T-cell (primary cell): ENCODE measurements at regions not wholly inside any gene's neighbourhood (a gene's known extent, or its start where the extent isn't known, plus 50 kb on each side); places are given as distances from the start of the nearest gene placed in this dataset.

Source experiments
- ATAC-seq, 4 experiments: fragments of 200-7000 bp in 3 of 4; fragments of 150-1000 bp in 1 of 4; cut with Tn5 transposase; replicated peaks in 1 of 4; 1 replicate in 3 of 4; 2 replicates in 1 of 4; pipeline ENCODE4 v1.10.0; 2021; ENCODE audit warnings: moderate library complexity in 3 of 4, mild to moderate bottlenecking in 2 of 4, moderate number of reproducible peaks in 1 of 4
- CTCF ChIA-PET, 2 donors: fragments of 300-600 bp; sonication (Branson Sonifier 250); formaldehyde crosslinking; loops; one replicate each; lab custom pipeline; 2022; ENCODE audit warnings: antibody characterized with exemption in 2 of 2; lab: Charles Lee
- POLR2A ChIA-PET, 2 donors: fragments of 300-600 bp; sonication (Branson Sonifier 250); formaldehyde crosslinking; loops; one replicate each; lab custom pipeline; 2022; ENCODE audit warnings: antibody characterized with exemption in 2 of 2; lab: Charles Lee
- DNase-seq, 35 experiments: peaks; one replicate each; pipeline versions ENCODE4 v3.0.0 to v3.0.0-alpha.2; 2013 to 2023
- H3K27ac ChIP-seq: one replicate; pipeline ENCODE4 v1.5.1; 2013; ENCODE audit warnings: low read length
- H3K27me3 ChIP-seq, 2 experiments: replicated peaks in 1 of 2; 1 replicate in 1 of 2; 2 replicates in 1 of 2; pipeline versions ENCODE4 v1.6.1 to v1.7.0; 2013; ENCODE audit warnings: low read length in 1 of 2, mixed read lengths in 1 of 2; ENCODE audit not compliant: control insufficient read depth in 2 of 2, insufficient read depth in 2 of 2; ENCODE audit errors: extremely low read depth in 1 of 2
- H3K36me3 ChIP-seq, 2 donors: 1 replicate in 1 of 2; 2 replicates in 1 of 2; pipeline versions ENCODE4 v1.6.1 to v1.7.0; 2013; ENCODE audit warnings: low read length in 1 of 2; ENCODE audit not compliant: control insufficient read depth in 2 of 2, insufficient read depth in 1 of 2; ENCODE audit errors: extremely low read depth in 1 of 2
- H3K4me1 ChIP-seq, 2 experiments: 1 replicate in 1 of 2; 2 replicates in 1 of 2; pipeline versions ENCODE4 v1.6.1 to v1.7.0; 2013; ENCODE audit warnings: low read length in 2 of 2, mixed read lengths in 1 of 2; ENCODE audit not compliant: insufficient read depth in 2 of 2, control insufficient read depth in 1 of 2; ENCODE audit errors: extremely low read depth in 1 of 2
- H3K4me3 ChIP-seq, 2 donors: 1 replicate in 1 of 2; 2 replicates in 1 of 2; pipeline versions ENCODE4 v1.5.1 to v1.7.0; 2013; ENCODE audit warnings: mild to moderate bottlenecking in 2 of 2, low read length in 1 of 2, moderate library complexity in 1 of 2; ENCODE audit not compliant: control insufficient read depth in 1 of 2; ENCODE audit errors: extremely low read depth in 1 of 2
- H3K9me3 ChIP-seq: 2 replicates; pipeline ENCODE4 v1.7.0; 2013
- H3K27ac Mint-ChIP-seq, 2 donors: one replicate each; pipeline ENCODE4 v1.8.0; 2020 to 2021; ENCODE audit warnings: mild to moderate bottlenecking in 2 of 2, mixed read lengths in 2 of 2
- H3K27me3 Mint-ChIP-seq, 2 donors: one replicate each; pipeline ENCODE4 v1.8.0; 2021 to 2022; ENCODE audit warnings: mixed read lengths in 2 of 2
- H3K36me3 Mint-ChIP-seq: one replicate; pipeline ENCODE4 v1.8.0; 2021; ENCODE audit warnings: mixed read lengths
- H3K4me1 Mint-ChIP-seq, 3 donors: one replicate each; pipeline ENCODE4 v1.8.0; 2020 to 2022; ENCODE audit warnings: mixed read lengths in 3 of 3, mild to moderate bottlenecking in 1 of 3
- H3K4me3 Mint-ChIP-seq, 3 donors: one replicate each; pipeline ENCODE4 v1.8.0; 2020 to 2022; ENCODE audit warnings: mild to moderate bottlenecking in 3 of 3, mixed read lengths in 3 of 3, moderate library complexity in 3 of 3
- H3K9me3 Mint-ChIP-seq, 3 donors: one replicate each; pipeline ENCODE4 v1.8.0; 2020 to 2022; ENCODE audit warnings: mixed read lengths in 3 of 3
- WGBS: methylation state at CpG from one replicate; pipeline ENCODE4 v1.1.5; 2013; ENCODE audit warnings: missing lambda C conversion rate; ENCODE audit not compliant: insufficient coverage; 5-methylcytosine and 5-hydroxymethylcytosine counted together

DNA sequence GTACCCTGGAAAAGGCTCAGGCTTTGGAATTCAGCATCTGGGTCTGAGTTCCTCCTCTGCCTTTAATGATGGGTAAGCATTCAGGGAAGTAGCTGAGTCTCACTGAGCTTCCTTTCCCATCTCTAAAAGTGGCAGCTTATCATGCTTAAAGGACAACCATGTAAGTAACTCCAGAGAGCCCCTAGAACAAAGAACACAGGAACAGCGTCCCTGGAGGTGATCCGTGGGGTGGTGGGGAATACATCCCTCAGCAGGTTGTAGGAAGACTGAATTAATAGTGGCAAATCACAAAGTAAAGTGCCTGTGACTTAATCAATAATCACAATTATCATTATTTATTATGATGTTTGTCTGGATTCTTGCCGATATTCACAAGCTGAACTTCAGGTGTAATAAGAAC is 114.7 kb upstream of the ISX start:
- DNase-seq, result no peak
- peaks cover 3 to 4% of the 10 kb centered on the region in 2 donors for H3K27me3 Mint-ChIP-seq
- no peak overlapping the region for H3K4me3 Mint-ChIP-seq
- WGBS, result no CpG with 5 or more reads among the region's 3 CpGs
- Histone ChIP-seq H3K4me1 (no peaks in the 10 kb centered on the region), H3K27ac (no peak overlapping the region), H3K27me3 (peaks cover 0 to 2% of the 10 kb centered on the region in 2 experiments), H3K4me3 (no peak overlapping the region), H3K9me3 (no peaks in the 10 kb centered on the region), H3K36me3 (no peaks in the 10 kb centered on the region)
- no peak for ATAC-seq
- H3K4me1 Mint-ChIP-seq, result no peaks in the 10 kb centered on the region
- H3K36me3 Mint-ChIP-seq, result no peaks in the 10 kb centered on the region
- CTCF ChIA-PET, result no interaction called here
- H3K9me3 Mint-ChIP-seq, result no peaks in the 10 kb centered on the region
- H3K27ac Mint-ChIP-seq, result no peak overlapping the region
- POLR2A ChIA-PET, result no interaction called here

DNA sequence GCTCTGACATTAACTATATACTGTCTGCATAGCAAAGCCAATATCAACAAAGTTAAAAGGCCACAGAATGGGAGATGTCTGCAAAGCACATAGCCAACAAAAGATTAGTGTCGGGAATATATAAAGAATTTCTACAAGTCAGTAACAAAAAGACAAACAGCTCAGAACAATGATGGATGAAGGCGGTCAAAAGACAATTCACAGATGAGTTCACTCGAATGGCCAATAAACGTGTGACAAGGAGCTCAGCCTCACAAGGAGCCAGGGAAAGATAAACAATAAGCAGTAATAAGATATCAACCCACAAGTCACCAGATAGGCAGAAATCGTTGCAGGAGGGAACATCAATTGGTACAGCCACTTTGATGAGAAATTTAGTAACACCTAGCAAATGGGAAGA is 106.0 kb upstream of the ISX start:
- H3K27ac Mint-ChIP-seq, result no peak overlapping the region
- POLR2A ChIA-PET, result no interaction called here
- no CpG with 5 or more reads among the region's 5 CpGs for WGBS
- CTCF ChIA-PET, result no interaction called here
- Histone ChIP-seq H3K27me3 (peaks cover 0 to 2% of the 10 kb centered on the region in 2 experiments), H3K4me1 (no peaks in the 10 kb centered on the region), H3K27ac (no peak overlapping the region), H3K4me3 (no peak overlapping the region), H3K9me3 (no peaks in the 10 kb centered on the region), H3K36me3 (no peaks in the 10 kb centered on the region)
- no peak for ATAC-seq
- peaks cover 0 to 5% of the 10 kb centered on the region in 2 donors for H3K27me3 Mint-ChIP-seq
- H3K36me3 Mint-ChIP-seq, result no peaks in the 10 kb centered on the region
- no peak for DNase-seq
- no peaks in the 10 kb centered on the region for H3K9me3 Mint-ChIP-seq
- no peak overlapping the region for H3K4me3 Mint-ChIP-seq
- no peaks in the 10 kb centered on the region for H3K4me1 Mint-ChIP-seq

DNA sequence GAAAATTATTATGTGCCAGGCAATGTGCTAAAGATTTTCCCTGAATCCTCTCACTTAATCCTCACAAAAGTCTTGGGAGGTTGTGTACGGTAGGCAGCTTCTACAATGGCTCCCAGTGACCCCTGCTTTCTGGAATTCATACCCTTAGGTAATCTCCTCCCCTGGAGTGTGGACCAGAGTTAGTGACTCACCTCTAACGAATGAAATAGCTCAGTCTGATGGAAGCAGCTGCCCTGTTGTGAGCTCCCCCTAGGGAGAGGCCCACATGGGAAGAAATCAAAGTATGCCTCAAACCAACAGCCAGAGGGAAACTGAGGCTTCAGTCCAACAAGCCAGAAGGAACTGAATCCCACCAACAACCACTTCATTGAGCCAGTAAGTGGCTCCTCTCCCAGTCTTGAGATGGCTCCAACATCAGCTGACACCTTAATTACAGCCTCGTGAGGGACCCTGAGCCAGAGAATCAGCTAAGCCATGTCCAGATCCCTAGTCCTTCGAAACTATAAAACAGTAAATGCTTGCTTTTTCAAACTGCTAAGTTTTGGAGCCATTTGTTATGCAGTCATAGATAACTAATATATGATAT is 98.9 kb upstream of the ISX start:
- peaks cover 3 to 11% of the 10 kb centered on the region in 2 donors for H3K27me3 Mint-ChIP-seq
- no peak overlapping the region for H3K27ac Mint-ChIP-seq
- DNase-seq (no peak), ATAC-seq (no peak)
- H3K4me1 Mint-ChIP-seq, result no peaks in the 10 kb centered on the region
- ChIA-PET CTCF (no interaction called here), POLR2A (no interaction called here)
- Histone ChIP-seq H3K9me3 (no peaks in the 10 kb centered on the region), H3K36me3 (no peaks in the 10 kb centered on the region), H3K4me1 (no peaks in the 10 kb centered on the region), H3K27me3 (peaks cover 0 to 3% of the 10 kb centered on the region in 2 experiments), H3K4me3 (no peak overlapping the region), H3K27ac (no peak overlapping the region)
- WGBS, result 29% methylated on average over 1 of the region's 4 CpGs
- H3K9me3 Mint-ChIP-seq, result no peaks in the 10 kb centered on the region
- no peaks in the 10 kb centered on the region for H3K36me3 Mint-ChIP-seq
- H3K4me3 Mint-ChIP-seq, result no peak overlapping the region

DNA sequence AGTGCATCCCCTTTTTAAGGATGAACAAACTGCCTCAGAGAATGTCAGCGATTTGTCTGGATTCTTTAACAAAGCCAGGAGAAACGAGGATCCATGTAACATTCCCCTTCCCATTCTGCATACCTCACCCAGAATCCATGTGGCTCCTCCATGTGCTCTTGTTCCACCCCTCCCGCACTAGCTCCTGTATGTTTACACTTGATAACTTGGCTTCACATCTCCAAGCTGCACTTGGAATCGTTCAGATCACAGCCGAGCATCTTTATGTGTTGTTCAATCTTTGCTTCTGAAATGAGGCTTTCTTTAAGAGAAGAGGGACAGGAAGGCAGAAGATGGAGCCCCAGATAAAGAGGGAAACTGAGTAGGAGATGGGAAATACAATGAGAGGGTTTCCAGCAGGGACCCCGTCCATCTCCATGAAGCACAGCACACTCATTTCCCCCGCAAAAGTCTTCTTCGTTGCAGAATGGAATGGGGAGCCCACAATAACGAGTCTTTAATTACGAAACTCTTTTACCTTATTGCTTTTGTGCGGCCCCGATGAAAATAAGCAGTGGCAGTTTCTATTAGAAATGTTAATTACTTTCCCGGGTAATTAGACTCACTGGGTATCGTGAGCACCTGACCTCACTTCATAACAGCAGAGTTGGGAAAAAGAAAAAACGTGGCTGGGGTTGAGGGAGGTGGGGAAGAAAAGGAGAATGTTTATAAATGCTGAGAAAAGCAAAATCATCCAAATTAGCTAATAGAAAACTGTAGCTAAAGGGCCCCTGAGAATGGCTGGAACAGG is 96.8 kb upstream of the ISX start:
- Mint-ChIP-seq H3K36me3 (no peaks in the 10 kb centered on the region), H3K4me3 (no peak overlapping the region), H3K9me3 (no peaks in the 10 kb centered on the region), H3K27me3 (peaks cover 11% of the 10 kb centered on the region in 2 donors), H3K27ac (no peak overlapping the region), H3K4me1 (no peaks in the 10 kb centered on the region)
- Histone ChIP-seq H3K27ac (no peak overlapping the region), H3K9me3 (no peaks in the 10 kb centered on the region), H3K4me3 (no peak overlapping the region), H3K36me3 (no peaks in the 10 kb centered on the region), H3K4me1 (no peaks in the 10 kb centered on the region), H3K27me3 (peaks cover 0 to 8% of the 10 kb centered on the region in 2 experiments)
- POLR2A ChIA-PET, result no interaction called here
- CTCF ChIA-PET, result interaction anchor here in 1 of 2 donors (0.5 kb wide), 1 partner anchor 12 kb away, joined by 5 read pairs; no protein-coding TSS in a partner anchor
- WGBS, result 76% methylated on average over 4 of the region's 15 CpGs
- DNase-seq (no peak), ATAC-seq (no peak)

DNA sequence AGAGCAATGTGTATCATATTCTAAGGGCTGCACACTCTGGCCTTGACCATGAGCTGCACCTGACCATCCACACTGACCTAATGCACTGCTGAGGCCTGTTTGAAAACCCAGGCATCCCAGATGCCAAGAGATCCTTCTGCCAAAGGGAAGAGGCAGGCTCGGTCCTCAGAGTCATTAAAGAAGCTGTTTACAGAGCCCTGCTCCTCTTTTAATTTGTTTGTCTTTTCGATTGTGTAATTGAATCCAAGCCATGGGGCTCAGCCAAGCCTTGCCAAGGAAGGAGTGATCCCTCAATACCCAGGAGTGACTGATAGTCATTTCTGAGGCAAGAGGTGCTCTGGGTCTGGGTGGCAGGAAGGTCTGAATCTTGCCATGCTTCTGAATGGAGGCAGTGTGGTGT is 94.5 kb upstream of the ISX start:
- ATAC-seq, result no peak
- H3K27me3 Mint-ChIP-seq, result peaks cover 11% of the 10 kb centered on the region in 2 donors
- Histone ChIP-seq H3K4me1 (no peaks in the 10 kb centered on the region), H3K9me3 (no peaks in the 10 kb centered on the region), H3K36me3 (no peaks in the 10 kb centered on the region), H3K27ac (no peak overlapping the region), H3K4me3 (no peak overlapping the region), H3K27me3 (peaks cover 0 to 8% of the 10 kb centered on the region in 2 experiments)
- ChIA-PET POLR2A (no interaction called here), CTCF (no interaction called here)
- H3K27ac Mint-ChIP-seq, result no peak overlapping the region
- no peaks in the 10 kb centered on the region for H3K4me1 Mint-ChIP-seq
- DNase-seq, result no peak
- no peak overlapping the region for H3K4me3 Mint-ChIP-seq
- H3K36me3 Mint-ChIP-seq, result no peaks in the 10 kb centered on the region
- no peaks in the 10 kb centered on the region for H3K9me3 Mint-ChIP-seq
- WGBS, result 74% methylated on average over 2 of the region's 2 CpGs

DNA sequence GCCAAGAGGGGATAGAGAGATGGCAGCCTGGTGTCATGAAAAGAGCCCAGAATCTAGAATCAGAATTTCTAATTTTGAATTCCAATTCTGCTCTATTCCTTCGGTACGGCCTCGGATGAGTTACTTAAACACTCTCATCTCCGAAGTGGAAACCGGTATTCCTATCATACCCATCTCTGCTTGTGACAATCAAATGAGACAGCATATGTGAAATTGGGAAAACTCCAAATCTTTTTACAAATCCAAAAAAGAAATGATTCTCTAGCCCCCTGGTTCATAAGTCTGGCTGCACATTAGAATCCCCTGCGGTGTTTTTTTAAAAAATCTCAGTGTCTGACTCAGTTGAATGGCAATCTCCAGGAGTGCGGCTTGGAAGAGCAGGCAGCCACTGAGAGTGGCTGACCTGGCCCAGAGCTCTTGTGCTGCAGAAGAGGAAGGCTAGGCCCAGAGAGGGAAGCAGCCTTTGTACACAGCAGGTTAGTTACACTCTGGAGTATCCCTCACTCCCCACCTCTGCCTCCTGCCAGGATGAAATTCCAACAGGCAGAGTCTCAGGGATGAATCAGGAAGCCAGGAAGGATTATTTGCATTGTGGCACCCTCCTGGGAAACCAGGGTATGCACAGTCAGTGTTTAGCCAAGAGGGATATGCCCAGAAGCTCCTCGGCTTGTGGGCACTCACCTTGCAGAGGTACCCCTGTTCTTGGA is 93.6 kb upstream of the ISX start:
- Histone ChIP-seq H3K36me3 (no peaks in the 10 kb centered on the region), H3K4me3 (no peak overlapping the region), H3K27ac (no peak overlapping the region), H3K9me3 (no peaks in the 10 kb centered on the region), H3K27me3 (peaks cover 0 to 8% of the 10 kb centered on the region in 2 experiments), H3K4me1 (no peaks in the 10 kb centered on the region)
- DNase-seq (no peak), ATAC-seq (no peak)
- Mint-ChIP-seq H3K27me3 (peaks cover 11% of the 10 kb centered on the region in 2 donors), H3K4me3 (no peak overlapping the region), H3K27ac (no peak overlapping the region), H3K9me3 (no peaks in the 10 kb centered on the region), H3K4me1 (no peaks in the 10 kb centered on the region), H3K36me3 (no peaks in the 10 kb centered on the region)
- 75% methylated on average over 3 of the region's 8 CpGs for WGBS
- ChIA-PET CTCF (no interaction called here), POLR2A (no interaction called here)
